ENCODE measurements at regions not wholly inside any gene's neighbourhood (a gene's known extent, or its start where the extent isn't known, plus 50 kb on each side); places are given as distances from the start of the nearest gene placed in this dataset.
"Not testable (repeated sequence)": the region's sequence is repeated elsewhere in the genome, so short reads cannot be mapped to it uniquely, and the experiment has no call there.

DNA sequence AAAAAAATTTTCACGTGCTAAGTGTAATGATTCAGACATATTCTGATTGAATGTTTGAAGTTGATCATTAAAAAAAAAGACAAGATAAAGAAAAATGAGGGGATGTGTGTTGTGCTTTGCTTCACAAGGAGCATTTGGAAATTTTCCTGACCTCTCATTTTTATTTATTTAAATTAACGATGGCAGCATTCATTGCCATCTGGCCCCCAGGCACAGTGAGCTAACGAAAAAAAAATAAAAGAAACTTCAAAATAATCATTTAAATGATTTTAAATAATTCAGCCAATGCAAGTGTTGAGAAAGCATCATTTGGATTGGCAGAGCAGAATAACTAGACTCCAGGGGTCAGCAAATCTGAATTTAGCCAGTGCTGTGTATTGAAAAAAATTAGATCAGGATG is 1037.2 kb downstream of the CDH11 start:
- DNase-seq, result no peak

DNA sequence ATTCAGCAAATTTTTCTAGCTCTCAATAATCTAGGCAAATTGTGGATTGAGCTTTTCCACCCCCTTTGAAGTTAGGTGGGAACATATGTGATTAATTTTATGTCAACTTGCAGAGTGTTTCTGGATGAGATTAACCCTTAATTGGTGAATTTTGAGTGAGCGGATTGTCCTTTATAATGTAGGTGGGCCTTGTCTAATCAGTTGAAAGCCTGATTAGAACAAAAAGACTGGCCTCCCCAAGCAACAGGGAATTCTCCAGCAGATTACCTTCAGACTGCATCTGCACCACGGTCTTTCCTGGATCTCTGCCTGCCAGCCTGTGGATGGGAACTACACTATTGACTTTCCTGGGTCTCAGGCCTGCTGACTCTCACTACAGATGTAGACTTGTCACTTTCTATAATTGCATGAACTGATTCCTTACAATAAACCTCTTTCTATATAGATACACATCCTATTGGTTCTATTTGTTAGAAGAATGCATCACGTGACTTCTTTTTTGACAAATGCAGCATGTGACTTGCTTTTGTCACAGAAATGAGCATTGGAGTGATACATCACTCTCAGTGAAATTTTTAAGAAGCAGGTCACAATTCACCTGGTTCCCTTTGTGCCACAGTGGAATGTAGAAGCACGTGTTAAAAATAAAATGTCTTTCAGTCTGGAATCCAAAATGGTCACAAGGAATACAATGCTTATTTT is 1038.3 kb downstream of the CDH11 start:
- no peak for DNase-seq

DNA sequence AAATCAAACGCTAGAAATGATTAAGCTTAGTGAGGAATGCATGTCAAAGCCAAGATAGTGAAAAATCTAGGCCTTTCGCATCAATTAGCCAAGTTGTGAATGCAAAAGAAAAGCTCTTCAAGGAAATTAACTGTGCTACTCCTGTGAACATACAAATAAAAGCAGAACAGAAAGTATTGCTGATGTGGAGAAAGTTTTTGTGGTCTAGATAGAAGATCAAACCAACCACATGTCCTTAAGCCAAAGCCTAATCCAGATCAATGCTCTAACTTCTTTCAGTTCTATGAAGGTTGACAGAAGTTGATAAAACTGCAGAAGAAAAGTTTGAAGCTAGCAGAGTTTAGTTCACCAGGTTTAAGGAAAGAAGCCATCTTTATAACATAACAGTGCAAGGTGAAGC is 1044.6 kb downstream of the CDH11 start:
- DNase-seq, result no peak

DNA sequence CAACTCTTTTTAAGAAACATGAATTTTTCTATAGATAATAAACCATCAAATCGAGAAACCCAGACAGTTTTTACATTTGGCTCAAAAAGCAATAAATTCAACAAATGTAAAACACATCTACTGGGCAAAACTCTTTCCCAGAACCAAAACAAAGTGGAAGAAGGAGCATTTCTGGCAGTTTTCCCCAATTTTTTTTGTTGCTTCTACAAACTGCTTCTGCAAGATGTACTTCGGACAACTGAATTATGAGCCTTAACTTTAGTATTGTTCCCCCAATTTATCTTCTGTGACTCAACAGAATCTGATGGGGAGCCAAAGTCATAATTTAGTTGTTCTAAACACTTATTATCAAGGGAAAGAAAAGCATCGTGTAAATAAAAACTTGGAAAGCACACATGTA is 1047.2 kb downstream of the CDH11 start:
- no peak for DNase-seq

DNA sequence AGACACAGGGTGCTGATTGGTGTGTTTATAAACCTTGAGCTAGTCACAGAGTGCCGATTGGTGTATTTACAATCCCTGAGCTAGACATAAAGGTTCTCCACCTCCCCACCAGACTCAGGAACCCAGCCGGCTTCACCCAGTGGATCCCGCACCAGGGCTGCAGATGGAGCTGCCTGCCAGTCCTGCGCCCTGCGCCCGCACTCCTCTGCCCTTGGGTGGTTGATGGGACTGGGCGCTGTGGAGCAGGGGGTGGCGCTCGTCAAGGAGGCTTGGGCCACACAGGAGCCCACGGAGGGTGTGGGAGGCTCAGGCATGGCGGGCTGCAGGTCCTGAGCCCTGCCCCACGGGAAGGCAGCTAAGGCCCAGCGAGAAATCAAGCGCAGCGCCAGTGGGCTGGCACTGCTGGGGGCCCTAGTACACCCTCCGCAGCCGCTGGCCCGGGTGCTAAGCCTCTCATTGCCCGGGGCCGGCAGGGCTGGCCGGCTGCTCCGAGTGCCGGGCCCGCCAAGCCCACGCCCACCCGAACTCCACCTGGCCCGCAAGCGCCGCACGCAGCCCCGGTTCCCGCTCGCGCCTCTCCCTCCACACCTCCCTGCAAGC is 1049.6 kb downstream of the CDH11 start:
- not testable (repeated sequence) for DNase-seq

DNA sequence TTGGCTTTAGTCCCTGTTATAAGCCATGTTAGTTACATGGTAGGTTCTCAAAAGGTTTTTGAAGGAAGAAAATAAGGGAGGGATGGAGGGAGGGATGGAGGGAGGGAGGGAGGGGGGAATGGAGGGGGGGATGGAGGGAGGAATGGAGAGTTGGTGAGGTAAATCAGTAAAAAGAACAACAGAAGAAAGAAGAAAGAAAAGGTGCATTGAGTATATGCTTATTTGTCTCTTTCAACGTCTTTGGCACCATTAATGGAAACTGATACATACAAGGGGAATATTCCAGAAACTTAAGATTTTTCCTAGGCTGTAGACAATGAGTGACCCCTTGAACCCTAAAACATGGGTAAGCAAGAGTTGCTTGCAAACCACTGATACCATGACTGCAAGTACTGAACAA is 1056.3 kb downstream of the CDH11 start:
- no peak for DNase-seq

DNA sequence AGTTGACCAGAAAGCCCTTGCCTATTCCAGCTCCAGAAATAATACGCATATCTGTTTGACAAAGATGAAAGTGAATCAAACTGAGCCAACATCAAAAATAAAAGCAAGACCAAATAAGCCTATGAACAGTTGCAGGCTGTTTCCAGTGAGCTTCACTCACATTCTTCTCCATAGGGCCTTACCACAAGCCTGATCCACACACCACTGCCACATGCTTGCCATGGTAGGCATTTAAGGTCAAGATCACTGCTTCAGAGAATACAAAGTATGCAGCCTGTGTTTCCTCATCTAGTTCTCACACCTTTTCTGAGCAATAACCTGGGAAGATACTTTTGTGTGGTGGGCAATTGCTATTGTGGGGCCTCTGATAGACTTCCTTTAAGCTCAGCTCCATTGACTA is 1060.2 kb downstream of the CDH11 start:
- no peak for DNase-seq

DNA sequence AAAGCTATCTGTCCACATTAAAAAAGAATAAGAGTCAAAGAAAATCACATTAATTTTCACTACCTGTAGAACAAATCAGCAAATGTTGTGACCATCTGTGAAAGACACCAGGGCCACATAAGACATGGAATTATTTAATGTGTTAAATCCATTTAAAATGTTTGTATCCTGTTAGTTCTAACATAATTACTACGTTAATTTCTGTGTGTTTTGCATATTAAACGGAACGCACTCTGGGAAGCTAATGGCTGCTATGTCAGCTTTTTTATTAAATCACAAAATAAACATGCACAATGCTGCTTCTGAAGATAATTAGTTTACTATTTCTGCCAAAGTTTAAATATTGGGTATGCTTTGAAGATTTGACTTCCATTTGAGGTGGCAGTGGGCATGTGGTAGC is 1061.2 kb downstream of the CDH11 start:
- DNase-seq, result no peak

DNA sequence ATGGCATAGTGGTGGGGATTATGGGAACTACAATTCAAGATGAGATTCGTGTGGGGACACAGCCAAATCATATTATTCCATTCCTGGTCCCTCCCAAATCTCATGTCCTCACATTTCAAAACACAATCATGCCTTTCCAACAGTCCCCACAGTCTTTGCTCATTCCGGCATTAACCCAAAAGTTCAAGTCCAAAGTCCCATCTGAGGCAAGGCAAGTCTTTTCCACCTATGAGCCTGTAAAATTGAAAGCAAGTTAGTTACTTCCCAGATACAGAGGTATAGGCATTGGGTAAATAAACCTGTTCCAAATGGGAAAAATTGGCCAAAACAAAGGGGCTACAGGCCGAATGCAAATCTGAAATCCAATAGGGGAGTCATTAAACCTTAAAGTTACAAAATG is 1063.2 kb downstream of the CDH11 start:
- no peak for DNase-seq

DNA sequence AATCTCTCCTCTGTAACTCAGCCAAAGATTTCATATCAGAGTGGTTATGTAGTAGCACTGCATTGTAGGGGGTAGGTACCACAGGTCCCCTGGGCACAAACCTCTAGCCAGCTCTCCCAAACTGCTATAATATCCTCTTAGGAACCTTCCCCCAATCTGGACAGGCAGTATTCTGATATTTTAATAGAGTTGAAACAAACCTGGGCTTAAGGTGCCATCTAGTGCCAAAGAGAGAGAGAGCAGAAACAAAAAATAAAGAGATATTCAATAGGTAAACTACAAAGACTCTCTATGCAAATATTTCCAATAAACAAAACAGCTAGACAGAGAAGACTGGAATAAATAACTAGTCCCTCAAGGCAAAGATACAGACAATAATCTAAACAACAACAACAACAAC is 1070.0 kb downstream of the CDH11 start:
- no peak for DNase-seq

DNA sequence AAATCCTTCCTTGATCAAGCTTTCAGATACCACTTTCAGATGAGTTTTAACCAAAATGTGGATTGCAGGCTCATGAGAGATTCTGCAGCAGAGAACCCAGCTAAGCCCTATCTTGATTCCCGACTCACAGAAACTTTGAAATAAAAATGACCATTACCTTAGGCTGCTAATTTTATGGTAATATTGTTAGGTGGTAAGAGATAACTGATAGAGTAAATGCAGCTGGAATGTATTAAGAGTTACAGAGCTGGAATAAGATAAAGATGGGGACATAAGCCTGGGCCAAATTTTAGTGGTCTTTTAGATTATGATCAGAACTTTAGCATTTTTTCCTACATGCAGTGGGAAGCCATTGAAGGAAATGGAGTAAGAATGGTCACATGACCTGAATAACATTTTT is 1074.0 kb downstream of the CDH11 start:
- no peak for DNase-seq

DNA sequence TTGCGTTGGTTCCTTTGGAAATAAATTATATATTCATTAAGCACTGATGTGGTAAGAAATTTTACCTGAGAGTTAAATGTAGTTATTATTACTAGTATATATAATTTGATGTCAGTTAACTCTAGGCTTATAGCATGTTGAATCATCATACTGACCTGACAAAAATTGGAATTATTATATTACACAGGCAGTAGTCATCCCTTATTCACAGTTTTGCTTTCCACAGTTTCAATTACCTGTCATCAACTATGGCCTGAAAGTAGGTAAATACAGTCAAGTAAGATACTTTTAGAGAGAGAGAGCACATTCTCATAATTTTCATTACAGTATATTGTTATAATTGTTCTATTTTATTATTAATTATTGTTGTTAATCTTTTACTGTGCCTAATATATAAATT is 1074.7 kb downstream of the CDH11 start:
- no peak for DNase-seq

DNA sequence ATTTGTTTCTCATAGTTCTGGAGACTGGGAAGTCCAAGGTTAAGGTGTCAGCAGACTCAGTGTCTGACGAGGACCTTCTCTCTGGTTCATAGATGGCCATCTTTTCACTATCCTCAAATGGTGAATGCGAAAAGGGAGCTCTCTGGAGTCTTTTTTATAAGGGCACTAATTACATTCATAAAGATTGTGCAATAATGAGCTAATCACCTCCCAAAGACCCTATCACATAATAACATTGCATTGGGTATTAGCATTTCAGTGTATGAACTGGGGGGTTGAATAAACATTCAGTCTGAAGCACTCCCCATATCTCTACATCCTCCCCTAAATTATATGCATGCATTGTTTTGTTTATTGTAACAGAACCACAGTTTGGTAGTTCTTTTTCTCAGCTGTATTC is 1086.5 kb downstream of the CDH11 start:
- no peak for DNase-seq

DNA sequence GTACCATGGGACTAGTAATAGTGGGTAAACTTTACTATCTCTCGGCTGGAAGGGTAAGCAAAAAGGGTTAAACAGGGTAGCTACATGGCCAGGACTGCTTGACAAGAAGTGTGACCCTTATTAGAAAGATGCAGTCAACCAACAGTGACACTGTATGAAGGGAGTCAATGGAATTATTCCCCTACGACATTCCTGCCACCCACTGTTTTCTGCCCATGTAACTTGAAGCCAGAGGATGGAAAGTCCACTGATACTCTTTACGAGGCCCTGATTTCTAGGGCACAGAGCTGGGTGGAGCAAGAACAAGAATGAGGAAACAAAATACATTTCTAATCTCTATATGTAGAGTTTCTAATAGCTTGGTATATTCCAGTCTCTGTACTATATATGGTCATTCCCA is 1102.5 kb downstream of the CDH11 start:
- DNase-seq, result no peak

DNA sequence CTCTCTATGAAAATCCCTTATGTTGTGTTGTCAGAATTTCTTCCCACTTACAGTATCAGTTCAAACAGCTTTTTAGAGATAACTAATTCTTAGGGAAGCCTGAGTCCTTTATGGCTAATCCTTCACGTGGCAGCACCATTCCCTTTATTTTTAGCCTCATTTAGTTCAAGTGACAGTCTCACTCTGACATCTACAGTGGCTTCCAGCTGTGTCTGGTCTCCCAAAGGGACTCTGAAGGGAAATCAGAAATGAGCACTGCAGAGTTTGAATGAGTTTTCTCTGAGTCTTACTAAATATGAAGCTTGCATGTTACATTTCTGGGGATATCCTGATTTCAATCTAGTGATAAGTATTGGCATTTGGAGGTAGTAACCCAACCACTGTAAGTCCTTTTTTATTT is 1104.1 kb downstream of the CDH11 start:
- no peak for DNase-seq

DNA sequence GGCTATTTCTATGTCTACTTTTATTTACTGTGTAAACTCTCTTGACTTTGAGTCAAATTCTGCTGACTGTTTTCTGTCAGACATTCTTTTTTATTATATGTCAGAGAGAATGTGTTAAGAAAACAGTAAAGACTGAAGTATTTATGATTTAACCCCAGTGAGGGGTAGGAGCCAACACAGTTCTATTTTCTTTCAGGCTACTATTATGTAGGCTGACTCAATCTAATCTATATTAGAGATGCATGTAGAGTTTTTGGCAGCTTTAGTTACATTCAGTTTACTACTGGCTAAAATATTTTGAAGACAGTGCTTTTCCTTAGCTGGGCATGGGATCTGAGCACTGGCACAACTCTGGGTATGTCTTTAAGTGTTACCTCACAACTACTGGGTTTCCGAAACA is 1108.0 kb downstream of the CDH11 start:
- DNase-seq, result no peak

DNA sequence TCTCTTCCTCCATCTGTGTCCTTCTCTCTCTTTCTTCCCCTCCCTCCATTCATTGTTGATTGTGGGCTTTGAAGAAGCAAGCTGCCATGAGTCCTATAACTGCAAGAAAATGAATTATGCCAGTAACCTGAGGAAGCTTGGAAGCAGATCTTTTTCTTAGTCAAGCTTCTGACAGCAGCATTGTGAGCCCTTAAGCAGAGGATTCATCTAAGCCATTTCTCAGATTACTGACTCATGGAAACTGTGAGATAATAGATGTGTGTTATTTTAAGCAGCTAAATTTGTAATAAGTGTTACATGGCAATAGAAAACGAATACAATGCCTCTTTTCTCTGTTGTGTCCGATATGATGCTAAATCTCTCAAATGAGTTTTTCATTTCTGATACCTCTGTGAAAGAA is 1109.7 kb downstream of the CDH11 start:
- DNase-seq, result no peak

DNA sequence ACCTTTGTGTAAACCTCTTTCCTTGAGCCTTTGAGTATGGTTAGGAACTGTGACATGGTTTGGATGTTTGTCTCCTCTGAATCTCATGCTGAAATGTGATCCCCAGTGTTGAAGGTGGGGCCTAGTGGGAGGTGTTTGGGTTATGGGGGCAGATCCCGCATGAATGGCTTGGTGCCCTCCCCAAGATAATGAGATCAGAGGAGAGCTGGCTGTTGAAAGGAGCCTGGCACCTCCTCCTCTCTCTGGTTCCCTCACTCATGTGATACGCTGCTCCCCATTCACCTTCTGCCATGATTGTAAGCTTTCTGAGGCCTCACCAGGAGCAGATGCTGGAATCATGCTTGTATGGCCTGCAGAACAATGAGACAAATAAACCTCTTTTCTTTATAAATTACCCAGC is 1110.2 kb downstream of the CDH11 start:
- DNase-seq, result no peak

DNA sequence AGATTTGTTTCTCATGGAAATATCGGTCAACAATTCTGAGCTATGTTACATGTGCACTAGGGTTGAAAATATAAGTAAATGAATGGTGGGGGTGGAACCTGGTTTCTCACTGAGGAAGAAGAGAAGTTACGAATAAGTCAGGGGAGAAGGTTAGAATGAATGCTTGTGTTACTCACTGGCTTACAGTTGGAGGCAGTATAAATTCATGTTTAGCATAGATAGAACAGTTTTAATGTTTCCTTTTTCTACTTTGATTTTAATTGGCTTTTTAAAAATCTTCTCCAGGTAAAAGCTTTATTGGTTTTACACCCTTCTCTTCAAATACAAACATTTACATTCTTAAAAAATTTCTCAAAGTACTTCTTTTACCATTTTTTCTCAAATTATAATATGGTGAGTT is 1113.7 kb downstream of the CDH11 start:
- DNase-seq, result no peak

DNA sequence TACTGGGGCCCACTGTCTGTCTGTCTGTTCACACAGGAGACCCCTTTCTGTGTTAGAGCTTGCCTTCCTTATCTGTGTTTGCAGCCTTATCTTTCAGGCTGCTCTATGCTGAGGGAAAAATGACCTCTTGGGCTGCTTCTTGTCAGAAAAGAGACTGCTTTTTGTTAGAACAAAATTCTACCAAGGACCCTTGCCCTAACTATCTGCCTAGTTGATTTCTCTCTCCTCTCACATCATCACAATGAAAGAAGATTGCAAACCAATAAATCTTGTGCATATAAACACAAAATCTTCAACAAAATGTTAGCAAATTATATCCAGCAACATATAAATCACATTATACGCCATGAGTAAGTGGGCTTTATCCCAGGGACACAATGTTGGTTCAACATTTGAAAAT is 1117.7 kb downstream of the CDH11 start:
- DNase-seq, result no peak

DNA sequence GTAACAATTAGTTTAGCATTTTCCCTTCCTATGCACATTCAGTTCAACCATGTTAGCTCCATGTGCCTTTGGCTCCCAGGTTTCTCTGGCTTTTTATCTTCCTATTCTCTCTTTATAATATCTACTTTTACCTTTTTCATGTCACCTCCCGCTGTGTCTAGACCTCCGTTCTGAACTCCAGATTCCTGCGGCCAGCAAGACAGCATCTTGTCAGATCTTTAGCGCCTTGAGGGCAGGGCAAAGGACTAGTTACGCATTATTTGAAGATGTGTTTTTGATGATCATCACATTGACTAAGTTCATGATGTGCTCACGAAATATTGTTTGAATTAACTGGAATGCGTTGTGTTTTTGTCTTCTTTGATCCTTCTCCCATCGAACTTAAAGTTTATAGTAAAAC is 1126.8 kb downstream of the CDH11 start:
- DNase-seq, result no peak

DNA sequence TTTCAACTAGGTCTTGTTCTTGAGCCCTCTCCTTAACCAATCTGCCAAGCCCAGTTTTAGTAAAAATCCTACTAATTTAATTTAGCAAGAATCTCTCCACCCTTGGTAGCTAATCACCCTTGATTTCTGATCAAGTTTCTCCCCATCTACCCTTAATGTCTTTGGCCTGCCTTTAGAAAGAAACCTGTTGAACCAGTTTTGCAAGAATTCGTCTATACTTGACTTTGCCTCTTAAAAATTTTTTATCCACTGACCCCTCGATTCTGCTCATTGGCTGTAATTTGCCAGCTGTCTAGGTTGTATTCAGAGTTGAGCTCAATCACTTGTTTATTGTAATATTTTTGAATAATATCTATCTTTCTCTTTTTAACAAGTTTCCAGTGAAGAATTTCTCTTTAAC is 1138.5 kb downstream of the CDH11 start:
- no peak for DNase-seq

DNA sequence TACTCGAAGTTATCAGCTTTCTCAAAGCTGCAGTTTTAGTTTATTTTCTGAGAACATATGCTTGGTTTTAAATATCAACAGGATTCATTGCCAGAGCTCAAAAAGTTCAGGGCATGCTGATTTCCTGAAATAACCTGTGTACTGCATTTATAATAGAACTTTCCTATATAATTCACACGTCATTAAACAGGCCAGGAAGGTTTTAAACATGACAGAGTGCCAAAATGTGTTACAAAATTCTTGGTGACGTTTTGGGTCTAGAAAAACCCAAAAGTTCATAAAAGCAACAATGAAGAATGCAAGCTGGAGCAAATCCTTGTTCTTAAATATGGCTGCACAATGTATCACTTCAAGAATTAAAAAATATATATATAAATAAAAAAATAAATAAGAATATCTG is 1139.1 kb downstream of the CDH11 start:
- DNase-seq, result no peak

DNA sequence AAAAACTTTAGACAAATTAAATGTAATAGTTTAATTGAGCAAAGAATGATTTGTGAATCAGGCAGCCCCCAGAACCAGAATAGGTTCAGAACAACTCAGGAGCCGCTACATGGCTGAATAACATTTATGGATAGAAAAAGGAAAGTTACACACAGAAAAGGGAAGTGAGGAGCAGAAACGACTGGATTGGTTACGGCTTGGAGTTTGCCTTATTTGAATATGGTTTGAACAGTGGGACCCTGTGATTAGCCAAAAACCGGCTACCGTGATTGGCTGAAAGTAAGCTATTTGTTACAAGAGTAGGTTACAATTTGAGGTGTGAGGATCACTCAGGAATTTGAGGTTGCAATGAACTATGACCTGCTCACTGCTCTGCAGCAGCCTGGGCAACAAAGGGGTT is 1139.8 kb downstream of the CDH11 start:
- DNase-seq, result no peak

DNA sequence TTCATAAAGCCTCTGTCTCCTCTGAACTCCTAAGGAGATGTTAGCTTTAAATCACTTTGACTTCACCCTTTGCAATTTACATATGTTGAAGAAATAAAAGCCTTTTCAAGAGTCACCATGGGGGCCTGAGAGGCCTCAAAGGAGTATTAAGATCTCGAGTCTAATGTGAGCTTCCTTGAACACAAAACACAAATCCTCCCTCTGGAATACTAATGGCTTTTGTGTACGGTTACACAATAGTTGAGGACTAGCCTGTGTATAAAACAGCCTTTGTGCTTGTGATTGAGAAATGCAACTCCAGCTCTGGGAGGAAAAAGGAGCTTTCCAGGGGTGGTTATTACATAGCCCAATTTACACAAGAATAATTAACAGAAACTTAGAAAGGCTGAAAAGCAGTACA is 1140.2 kb downstream of the CDH11 start:
- no peak for DNase-seq

Measured in 8988T (cell line).